ENCODE measurements at regions not wholly inside any gene's neighbourhood (a gene's known extent, or its start where the extent isn't known, plus 50 kb on each side); places are given as distances from the start of the nearest gene placed in this dataset.
"Not testable (repeated sequence)": the region's sequence is repeated elsewhere in the genome, so short reads cannot be mapped to it uniquely, and the experiment has no call there.

- not testable (repeated sequence) for H3K27ac ChIP-seq
These were observed 64.4 kb downstream of the TMEM200C start for GRCh38 chr18:5830902-5831301.

- TF ChIP-seq CTCF (conservative IDR thresholded peaks at IDR 0.05) = no peak
- no peak overlapping the region for H3K27ac ChIP-seq
These were observed 66.4 kb downstream of the TMEM200C start for GRCh38 chr18:5828913-5829312.

GRCh38 chr18:5825663-5826062, 69.7 kb downstream of the TMEM200C start:
- no peak for TF ChIP-seq CTCF (conservative IDR thresholded peaks at IDR 0.05)

GRCh38 chr18:5824370-5824984, 70.8 kb downstream of the TMEM200C start:
- no peak for TF ChIP-seq CTCF (conservative IDR thresholded peaks at IDR 0.05)
- no peak overlapping the region for H3K27ac ChIP-seq

More at GRCh38 chr18:5825663-5826062, 69.7 kb downstream of the TMEM200C start:
- H3K27ac ChIP-seq = no peak overlapping the region

- TF ChIP-seq CTCF (conservative IDR thresholded peaks at IDR 0.05) = no peak
- no peak overlapping the region for H3K27ac ChIP-seq
These were observed 77.5 kb downstream of the TMEM200C start for GRCh38 chr18:5817816-5818215.

- TF ChIP-seq CTCF (conservative IDR thresholded peaks at IDR 0.05) = no peak
- H3K27ac ChIP-seq = no peak overlapping the region
These were observed 88.5 kb downstream of the TMEM200C start for GRCh38 chr18:5806860-5807259.

- peak; percentile 38 for TF ChIP-seq CTCF (conservative IDR thresholded peaks at IDR 0.05)
- H3K27ac ChIP-seq = no peak overlapping the region
These were observed 107.4 kb downstream of the TMEM200C start for GRCh38 chr18:5787936-5788335.

- H3K27ac ChIP-seq = no peak overlapping the region
- no peak for TF ChIP-seq CTCF (conservative IDR thresholded peaks at IDR 0.05)
These were observed 115.4 kb downstream of the TMEM200C start for GRCh38 chr18:5779922-5780321.

All from VCaP (cell line).